ENCODE measurements at regions not wholly inside any gene's neighbourhood (a gene's known extent, or its start where the extent isn't known, plus 50 kb on each side); places are given as distances from the start of the nearest gene placed in this dataset.

GRCh38 chr14:99004112-99004511, 267.9 kb downstream of the BCL11B start:
- Histone ChIP-seq H3K27me3 (ENCODE audit: control insufficient read depth, insufficient read depth, low read length, poor library complexity, severe bottlenecking) (no peaks in the 10 kb centered on the region), H3K9ac (ENCODE audit: extremely low read depth, low read length, poor library complexity, severe bottlenecking) (no peak overlapping the region), H3K4me3 (ENCODE audit: low read length) (no peak overlapping the region), H3K27ac (ENCODE audit: low read depth, low read length) (no peak overlapping the region), H3K36me3 (ENCODE audit: control insufficient read depth, insufficient read depth, low read length) (no peaks in the 10 kb centered on the region), H3K4me1 (ENCODE audit: control insufficient read depth, insufficient read depth, low read length) (no peaks in the 10 kb centered on the region), H3K9me3 (ENCODE audit: control insufficient read depth, low read length) (no peaks in the 10 kb centered on the region)
- no peak overlapping the region for H3K4me3 Mint-ChIP-seq
- peaks cover 11% of the 10 kb centered on the region for H3K4me1 Mint-ChIP-seq
- no peak overlapping the region for H3K27ac Mint-ChIP-seq
- TF ChIP-seq, protein P1, sequence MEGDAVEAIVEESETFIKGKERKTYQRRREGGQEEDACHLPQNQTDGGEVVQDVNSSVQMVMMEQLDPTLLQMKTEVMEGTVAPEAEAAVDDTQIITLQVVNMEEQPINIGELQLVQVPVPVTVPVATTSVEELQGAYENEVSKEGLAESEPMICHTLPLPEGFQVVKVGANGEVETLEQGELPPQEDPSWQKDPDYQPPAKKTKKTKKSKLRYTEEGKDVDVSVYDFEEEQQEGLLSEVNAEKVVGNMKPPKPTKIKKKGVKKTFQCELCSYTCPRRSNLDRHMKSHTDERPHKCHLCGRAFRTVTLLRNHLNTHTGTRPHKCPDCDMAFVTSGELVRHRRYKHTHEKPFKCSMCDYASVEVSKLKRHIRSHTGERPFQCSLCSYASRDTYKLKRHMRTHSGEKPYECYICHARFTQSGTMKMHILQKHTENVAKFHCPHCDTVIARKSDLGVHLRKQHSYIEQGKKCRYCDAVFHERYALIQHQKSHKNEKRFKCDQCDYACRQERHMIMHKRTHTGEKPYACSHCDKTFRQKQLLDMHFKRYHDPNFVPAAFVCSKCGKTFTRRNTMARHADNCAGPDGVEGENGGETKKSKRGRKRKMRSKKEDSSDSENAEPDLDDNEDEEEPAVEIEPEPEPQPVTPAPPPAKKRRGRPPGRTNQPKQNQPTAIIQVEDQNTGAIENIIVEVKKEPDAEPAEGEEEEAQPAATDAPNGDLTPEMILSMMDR (conservative IDR thresholded peaks at IDR 0.05), result no peak
- DNase-seq, result no peak
- no peaks in the 10 kb centered on the region for H3K27me3 Mint-ChIP-seq (ENCODE audit: insufficient read depth)
- no peaks in the 10 kb centered on the region for H3K36me3 Mint-ChIP-seq (ENCODE audit: low read depth)
- H3K9me3 Mint-ChIP-seq, result no peaks in the 10 kb centered on the region
- 93% methylated on average over 2 of the region's 3 CpGs; no CpG with 5 or more reads in 1 of the 2 experiments for WGBS, 2 experiments (ENCODE audit: insufficient coverage in 1 of 2, insufficient read length in 1 of 2)

GRCh38 chr14:99006276-99006675, 265.7 kb downstream of the BCL11B start:
- no peaks in the 10 kb centered on the region for H3K36me3 Mint-ChIP-seq (ENCODE audit: low read depth)
- H3K9me3 Mint-ChIP-seq, result no peaks in the 10 kb centered on the region
- Histone ChIP-seq H3K4me3 (ENCODE audit: low read length) (no peak overlapping the region), H3K27me3 (ENCODE audit: control insufficient read depth, insufficient read depth, low read length, poor library complexity, severe bottlenecking) (no peaks in the 10 kb centered on the region), H3K9ac (ENCODE audit: extremely low read depth, low read length, poor library complexity, severe bottlenecking) (no peak overlapping the region), H3K36me3 (ENCODE audit: control insufficient read depth, insufficient read depth, low read length) (no peaks in the 10 kb centered on the region), H3K27ac (ENCODE audit: low read depth, low read length) (no peak overlapping the region), H3K9me3 (ENCODE audit: control insufficient read depth, low read length) (no peaks in the 10 kb centered on the region), H3K4me1 (ENCODE audit: control insufficient read depth, insufficient read depth, low read length) (no peaks in the 10 kb centered on the region)
- 90 to 95% methylated on average over 5 of the region's 5 CpGs for WGBS, 2 experiments (ENCODE audit: insufficient coverage in 1 of 2, insufficient read length in 1 of 2)
- H3K4me3 Mint-ChIP-seq, result no peak overlapping the region
- no peaks in the 10 kb centered on the region for H3K4me1 Mint-ChIP-seq
- no peak for DNase-seq
- H3K27ac Mint-ChIP-seq, result no peak overlapping the region
- H3K27me3 Mint-ChIP-seq (ENCODE audit: insufficient read depth), result no peaks in the 10 kb centered on the region
- TF ChIP-seq, protein P1 (conservative IDR thresholded peaks at IDR 0.05), result no peak

DNA sequence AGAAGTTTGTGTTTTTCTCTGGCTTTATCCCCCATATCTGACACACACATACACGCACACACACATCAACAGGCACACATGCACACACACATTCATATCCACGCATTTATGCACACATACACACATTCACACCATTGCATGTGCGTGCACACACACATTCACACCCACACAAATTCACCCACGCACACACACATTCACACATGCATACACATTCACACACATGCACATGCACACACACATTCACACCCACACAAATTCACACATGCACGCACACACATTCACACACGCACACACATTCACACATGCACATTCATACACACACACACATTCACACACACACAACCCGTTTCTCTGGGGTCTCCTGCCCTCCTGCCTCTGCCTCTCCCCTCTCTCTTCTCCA, 264.2 kb downstream of the BCL11B start:
- Mint-ChIP-seq H3K27me3 (ENCODE audit: insufficient read depth) (no peaks in the 10 kb centered on the region), H3K27ac (no peak overlapping the region), H3K36me3 (ENCODE audit: low read depth) (no peaks in the 10 kb centered on the region), H3K4me3 (no peak overlapping the region), H3K4me1 (no peaks in the 10 kb centered on the region), H3K9me3 (no peaks in the 10 kb centered on the region)
- no peaks in the 10 kb centered on the region for H3K4me1 ChIP-seq (ENCODE audit: control insufficient read depth, insufficient read depth, low read length)
- no peaks in the 10 kb centered on the region for H3K36me3 ChIP-seq (ENCODE audit: control insufficient read depth, insufficient read depth, low read length)
- H3K4me3 ChIP-seq (ENCODE audit: low read length), result no peak overlapping the region
- H3K27ac ChIP-seq (ENCODE audit: low read depth, low read length), result no peak overlapping the region
- no peaks in the 10 kb centered on the region for H3K9me3 ChIP-seq (ENCODE audit: control insufficient read depth, low read length)
- H3K27me3 ChIP-seq (ENCODE audit: control insufficient read depth, insufficient read depth, low read length, poor library complexity, severe bottlenecking), result no peaks in the 10 kb centered on the region
- WGBS, 2 experiments (ENCODE audit: insufficient coverage in 1 of 2, insufficient read length in 1 of 2), result 92 to 94% methylated on average over 7 of the region's 7 CpGs
- TF ChIP-seq, protein P1 (conservative IDR thresholded peaks at IDR 0.05), result no peak
- H3K9ac ChIP-seq (ENCODE audit: extremely low read depth, low read length, poor library complexity, severe bottlenecking), result no peak overlapping the region
- no peak for DNase-seq

Measured in endodermal cell (in vitro differentiated cells).